Astrocyte of the cerebellum (primary cell): ENCODE measurements at regions not wholly inside any gene's neighbourhood (a gene's known extent, or its start where the extent isn't known, plus 50 kb on each side); places are given as distances from the start of the nearest gene placed in this dataset.

Source experiments
- DNase-seq: peaks from one replicate; pipeline ENCODE4 v3.0.0-alpha.2; 2011; ENCODE audit warnings: low read depth
- H3K4me3 ChIP-seq: 2 replicates; pipeline ENCODE4 v1.5.1; 2011; ENCODE audit warnings: mild to moderate bottlenecking, low read depth, low read length, moderate library complexity
- CTCF ChIP-seq: IDR thresholded peaks from 2 replicates; pipeline ENCODE4 v1.5.1; 2012; ENCODE audit warnings: low read length, low read depth, moderate library complexity, mild to moderate bottlenecking; ENCODE audit errors: missing control alignments
- in situ Hi-C: cut with HindIII; loops from 2 replicates; pipeline ENCODE4 v1.10.0; 2017; ENCODE audit warnings: low sequenced_read_pairs

GRCh38 chr13:85412448-85412847, 386.8 kb downstream of the SLITRK6 start:
- no peak overlapping the region for H3K4me3 ChIP-seq
- in situ Hi-C loops: no loop called here
- no peak for TF ChIP-seq CTCF
- no peak for DNase-seq

GRCh38 chr13:85411591-85411990, 387.6 kb downstream of the SLITRK6 start:
- no peak for TF ChIP-seq CTCF
- no peak for DNase-seq
- no peak overlapping the region for H3K4me3 ChIP-seq
- in situ Hi-C loops: no loop called here

- H3K4me3 ChIP-seq: no peak overlapping the region
- DNase-seq: no peak
- no peak for TF ChIP-seq CTCF
- in situ Hi-C loops: no loop called here
These were observed 390.8 kb downstream of the SLITRK6 start for GRCh38 chr13:85408415-85408814.

GRCh38 chr13:85406269-85406975, 392.8 kb downstream of the SLITRK6 start:
- DNase-seq: no peak
- H3K4me3 ChIP-seq: no peak overlapping the region
- in situ Hi-C loops: no loop called here
- no peak for TF ChIP-seq CTCF

- TF ChIP-seq CTCF: no peak
- H3K4me3 ChIP-seq: no peak overlapping the region
- in situ Hi-C loops: no loop called here
- DNase-seq: no peak
These were observed 393.8 kb downstream of the SLITRK6 start for GRCh38 chr13:85405316-85405897.

- no peak for DNase-seq
- TF ChIP-seq CTCF: no peak
- in situ Hi-C loops: no loop called here
These were observed 412.8 kb downstream of the SLITRK6 start for GRCh38 chr13:85386424-85386823.

GRCh38 chr13:85383291-85383690, 415.9 kb downstream of the SLITRK6 start:
- TF ChIP-seq CTCF: no peak
- in situ Hi-C loops: no loop called here
- H3K4me3 ChIP-seq: no peak overlapping the region
- DNase-seq: no peak

More at GRCh38 chr13:85386424-85386823, 412.8 kb downstream of the SLITRK6 start:
- no peak overlapping the region for H3K4me3 ChIP-seq
